Esophagus squamous epithelium (tissue), 5 donors: ENCODE measurements at regions not wholly inside any gene's neighbourhood (a gene's known extent, or its start where the extent isn't known, plus 50 kb on each side); places are given as distances from the start of the nearest gene placed in this dataset.
"Not testable (repeated sequence)": the region's sequence is repeated elsewhere in the genome, so short reads cannot be mapped to it uniquely, and the experiment has no call there.

ENCODE experiments used
- DNase-seq: peaks from one replicate; lab custom pipeline; 2025; lab: John Stamatoyannopoulos, UW
- H3K27ac ChIP-seq, 4 donors: fragments of 200-600 bp; sonication (generic); one replicate each; pipeline ENCODE4 v1.5.1; 2016 to 2019; ENCODE audit warnings: mild to moderate bottlenecking in 1 of 4
- H3K27me3 ChIP-seq, 4 donors: fragments of 200-600 bp; sonication (generic); 1 replicate in 3 of 4; 2 replicates in 1 of 4; pipeline versions ENCODE4 v1.5.1 to v1.6.0; 2017 to 2021; ENCODE audit warnings: antibody characterized with exemption in 1 of 4
- H3K36me3 ChIP-seq, 3 donors: fragments of 200-600 bp; sonication (generic); one replicate each; pipeline ENCODE4 v1.5.1; 2016 to 2019
- H3K4me1 ChIP-seq, 3 donors: fragments of 200-600 bp; sonication (generic); one replicate each; pipeline ENCODE4 v1.5.1; 2017 to 2019
- H3K4me3 ChIP-seq, 4 donors: fragments of 200-600 bp; sonication (generic); 1 replicate in 3 of 4; 2 replicates in 1 of 4; pipeline ENCODE4 v1.5.1; 2016 to 2019; ENCODE audit warnings: mild to moderate bottlenecking in 2 of 4, moderate library complexity in 1 of 4
- H3K9me3 ChIP-seq, 3 donors: fragments of 200-600 bp; sonication (generic); one replicate each; pipeline ENCODE4 v1.5.1; 2016 to 2019
- POLR2A ChIP-seq, 4 donors: fragments of 450-650 bp; IDR thresholded peaks; one replicate each; pipeline ENCODE4 v1.6.1; 2017; ENCODE audit warnings: antibody characterized with exemption in 4 of 4, mild to moderate bottlenecking in 4 of 4, moderate library complexity in 3 of 4
- WGBS, 2 donors: methylation state at CpG; one replicate each; pipeline ENCODE4 v1.1.5; 2018; 5-methylcytosine and 5-hydroxymethylcytosine counted together
- intact Hi-C: fragments of 100-400 bp; cut with DNase I; formaldehyde crosslinking; loops from one replicate; pipeline ENCODE4 v1.15.0; 2022
- TF ChIP-seq, protein P1 (sequence below), 6 experiments: fragments of 450-650 bp in 4 of 6; fragments of 200-600 bp in 2 of 6; sonication (generic) in 2 of 6; IDR thresholded peaks; one replicate each; pipeline ENCODE4 v1.5.1; 2016 to 2019; ENCODE audit warnings: antibody characterized with exemption in 6 of 6, mild to moderate bottlenecking in 4 of 6, moderate library complexity in 4 of 6
- donor health status: DM: yes; HTN: yes; CAD: no.

DNA sequence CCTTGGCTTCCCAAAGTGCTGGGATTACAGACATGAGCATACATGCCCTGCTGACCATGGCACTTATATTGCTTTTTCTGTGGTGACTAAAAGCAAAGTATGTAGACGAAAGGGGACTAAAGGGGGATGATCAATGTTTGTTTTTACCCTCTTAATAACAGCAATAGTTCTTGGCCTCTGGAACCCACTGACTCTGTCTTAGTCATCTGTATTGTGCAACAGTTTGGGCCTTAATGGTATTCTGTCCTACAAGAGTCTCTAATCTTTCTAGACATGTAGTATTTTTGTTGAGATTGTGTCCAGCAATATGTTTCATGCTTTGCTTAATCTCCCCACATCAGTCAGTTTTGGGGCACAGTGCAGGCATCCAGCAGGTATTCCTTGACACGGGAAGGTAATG, 359.9 kb upstream of the FANCL start:
- TF ChIP-seq POLR2A (IDR thresholded peaks at IDR 0.05) = no peak
- TF ChIP-seq, protein P1, sequence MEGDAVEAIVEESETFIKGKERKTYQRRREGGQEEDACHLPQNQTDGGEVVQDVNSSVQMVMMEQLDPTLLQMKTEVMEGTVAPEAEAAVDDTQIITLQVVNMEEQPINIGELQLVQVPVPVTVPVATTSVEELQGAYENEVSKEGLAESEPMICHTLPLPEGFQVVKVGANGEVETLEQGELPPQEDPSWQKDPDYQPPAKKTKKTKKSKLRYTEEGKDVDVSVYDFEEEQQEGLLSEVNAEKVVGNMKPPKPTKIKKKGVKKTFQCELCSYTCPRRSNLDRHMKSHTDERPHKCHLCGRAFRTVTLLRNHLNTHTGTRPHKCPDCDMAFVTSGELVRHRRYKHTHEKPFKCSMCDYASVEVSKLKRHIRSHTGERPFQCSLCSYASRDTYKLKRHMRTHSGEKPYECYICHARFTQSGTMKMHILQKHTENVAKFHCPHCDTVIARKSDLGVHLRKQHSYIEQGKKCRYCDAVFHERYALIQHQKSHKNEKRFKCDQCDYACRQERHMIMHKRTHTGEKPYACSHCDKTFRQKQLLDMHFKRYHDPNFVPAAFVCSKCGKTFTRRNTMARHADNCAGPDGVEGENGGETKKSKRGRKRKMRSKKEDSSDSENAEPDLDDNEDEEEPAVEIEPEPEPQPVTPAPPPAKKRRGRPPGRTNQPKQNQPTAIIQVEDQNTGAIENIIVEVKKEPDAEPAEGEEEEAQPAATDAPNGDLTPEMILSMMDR (IDR thresholded peaks at IDR 0.05) = no peak
- Histone ChIP-seq H3K27ac (no peak overlapping the region), H3K4me3 (no peak overlapping the region), H3K4me1 (no peaks in the 10 kb centered on the region), H3K36me3 (no peaks in the 10 kb centered on the region), H3K9me3 (no peaks in the 10 kb centered on the region), H3K27me3 (no peaks in the 10 kb centered on the region)
- no peak for DNase-seq
- intact Hi-C loops = no loop called here
- 75 to 80% methylated on average over 2 of the region's 2 CpGs for WGBS, 2 donors

DNA sequence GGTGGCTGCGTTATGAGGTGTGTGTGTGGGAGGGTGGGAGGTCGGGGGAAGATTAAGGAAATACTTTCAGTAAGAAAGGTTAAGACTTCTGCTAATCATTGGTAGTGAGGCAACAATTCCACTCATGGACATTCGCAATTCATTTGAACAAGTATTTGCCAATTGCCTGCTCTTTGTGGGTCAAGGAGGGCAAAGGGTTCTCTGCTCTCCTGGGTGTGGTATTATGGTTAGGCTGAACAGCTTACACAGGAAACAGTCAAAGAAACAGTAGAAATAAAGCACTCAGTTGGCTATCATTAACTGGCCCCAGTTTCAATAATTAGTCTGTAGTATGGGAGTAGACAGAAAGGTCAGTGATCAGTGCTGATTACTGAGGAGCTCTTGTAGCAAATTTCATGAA, 357.0 kb upstream of the FANCL start:
- Histone ChIP-seq H3K27ac (no peak overlapping the region), H3K9me3 (no peaks in the 10 kb centered on the region), H3K4me1 (no peaks in the 10 kb centered on the region), H3K4me3 (no peak overlapping the region), H3K27me3 (no peaks in the 10 kb centered on the region), H3K36me3 (no peaks in the 10 kb centered on the region)
- DNase-seq = no peak
- 63 to 69% methylated on average over 3 of the region's 3 CpGs for WGBS, 2 donors
- TF ChIP-seq POLR2A (IDR thresholded peaks at IDR 0.05) = no peak
- TF ChIP-seq, protein P1 (IDR thresholded peaks at IDR 0.05) = no peak
- intact Hi-C loops = no loop called here

DNA sequence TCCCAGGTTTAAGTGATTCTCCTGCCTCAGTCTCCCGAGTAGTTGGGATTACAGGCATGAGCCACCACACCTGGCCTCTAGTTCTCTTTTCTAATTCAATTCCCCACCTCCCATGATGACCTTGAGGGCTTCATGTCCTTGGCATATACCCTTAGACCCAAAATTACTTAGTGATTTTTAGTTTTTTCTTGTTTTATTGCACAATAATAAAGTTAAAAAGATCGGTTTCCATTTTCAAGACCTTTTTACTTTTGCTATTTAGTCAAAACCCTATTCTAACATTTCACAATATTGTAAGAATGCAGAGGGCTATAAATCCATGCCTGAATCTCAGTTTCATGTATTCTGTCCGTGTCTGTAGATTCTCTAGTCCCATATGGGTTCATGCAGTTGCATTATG, 354.6 kb upstream of the FANCL start:
- Histone ChIP-seq H3K36me3 (no peaks in the 10 kb centered on the region), H3K27me3 (no peaks in the 10 kb centered on the region), H3K27ac (no peak overlapping the region), H3K9me3 (no peaks in the 10 kb centered on the region), H3K4me3 (no peak overlapping the region), H3K4me1 (no peaks in the 10 kb centered on the region)
- intact Hi-C loops = no loop called here
- no peak for DNase-seq
- WGBS, 2 donors = 27 to 45% methylated on average over 3 of the region's 3 CpGs
- TF ChIP-seq, protein P1 (IDR thresholded peaks at IDR 0.05) = no peak
- TF ChIP-seq POLR2A (IDR thresholded peaks at IDR 0.05) = no peak

DNA sequence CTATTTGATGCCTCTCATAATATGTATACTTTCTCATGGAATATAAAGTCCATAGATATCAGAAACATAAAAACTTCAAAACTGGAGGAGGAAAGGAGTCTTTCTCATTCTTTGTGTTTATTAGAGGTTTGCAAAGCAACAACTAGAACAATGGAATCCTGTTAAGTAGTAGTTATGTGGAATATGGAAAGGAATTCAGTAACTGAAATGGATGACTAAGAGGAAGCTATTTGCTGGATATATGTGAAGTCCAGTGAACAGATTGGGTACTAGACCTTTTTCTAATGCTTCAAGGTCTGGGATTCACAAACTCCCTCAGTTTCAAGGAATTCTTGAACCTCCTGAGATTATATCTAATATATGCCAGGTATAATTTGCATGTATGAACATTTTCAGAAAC, 353.6 kb upstream of the FANCL start:
- Histone ChIP-seq H3K9me3 (no peaks in the 10 kb centered on the region), H3K4me1 (no peaks in the 10 kb centered on the region), H3K27ac (no peak overlapping the region), H3K36me3 (no peaks in the 10 kb centered on the region), H3K27me3 (no peaks in the 10 kb centered on the region), H3K4me3 (no peak overlapping the region)
- no peak for TF ChIP-seq POLR2A (IDR thresholded peaks at IDR 0.05)
- TF ChIP-seq, protein P1 (IDR thresholded peaks at IDR 0.05) = no peak
- intact Hi-C loops = no loop called here
- DNase-seq = no peak

DNA sequence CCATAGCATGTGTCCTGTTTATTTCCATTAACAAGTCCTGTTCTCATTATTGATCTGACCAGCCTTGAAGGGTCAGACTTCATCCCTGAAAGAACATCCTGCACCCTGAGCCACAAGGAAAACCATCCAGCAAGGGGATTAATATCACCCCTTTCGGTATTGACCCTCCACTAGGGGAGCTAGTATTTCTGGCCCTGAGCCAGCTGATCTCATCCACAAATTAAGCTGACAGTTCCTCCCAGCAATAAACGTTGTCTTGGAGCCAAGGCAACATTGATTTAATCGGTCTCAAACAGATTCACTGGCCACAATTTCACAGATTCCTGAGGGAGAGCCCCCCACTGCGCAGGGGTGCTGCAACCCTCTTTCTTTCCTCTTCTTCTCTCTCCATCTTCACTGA, 353.1 kb upstream of the FANCL start:
- no peaks in the 10 kb centered on the region for H3K4me1 ChIP-seq
- no peak overlapping the region for H3K27ac ChIP-seq
- intact Hi-C loops = no loop called here
- H3K9me3 ChIP-seq = no peaks in the 10 kb centered on the region
- no peaks in the 10 kb centered on the region for H3K36me3 ChIP-seq
- TF ChIP-seq, protein P1 (IDR thresholded peaks at IDR 0.05) = no peak
- no peak for TF ChIP-seq POLR2A (IDR thresholded peaks at IDR 0.05)
- 36 to 49% methylated on average over 4 of the region's 4 CpGs for WGBS, 2 donors
- H3K27me3 ChIP-seq = no peaks in the 10 kb centered on the region
- no peak for DNase-seq
- H3K4me3 ChIP-seq = no peak overlapping the region

DNA sequence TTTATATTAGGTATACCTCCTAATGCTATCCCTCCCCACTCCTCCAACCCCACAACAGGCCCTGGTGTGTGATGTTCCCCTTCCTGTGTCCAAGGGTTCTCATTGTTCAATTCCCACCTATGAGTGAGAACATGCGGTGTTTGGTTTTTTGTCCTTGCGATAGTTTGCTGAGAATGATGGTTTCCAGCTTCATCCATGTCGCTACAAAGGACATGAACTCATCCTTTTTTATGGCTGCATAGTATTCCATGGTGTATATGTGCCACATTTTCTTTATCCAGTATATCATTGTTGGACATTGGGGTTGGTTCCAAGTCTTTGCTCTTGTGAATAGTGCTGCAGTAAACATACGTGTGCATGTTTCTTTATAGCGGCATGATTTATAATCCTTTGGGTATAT, 345.1 kb upstream of the FANCL start:
- intact Hi-C loops, H3K9me3 ChIP-seq, DNase-seq, H3K27me3 ChIP-seq, H3K36me3 ChIP-seq, H3K4me1 ChIP-seq, H3K4me3 ChIP-seq, H3K27ac ChIP-seq: not testable (repeated sequence)
- WGBS, 2 donors = 98 to 99% methylated on average over 5 of the region's 5 CpGs
